ENCODE measurements at regions not wholly inside any gene's neighbourhood (a gene's known extent, or its start where the extent isn't known, plus 50 kb on each side); places are given as distances from the start of the nearest gene placed in this dataset.

- peaks cover 0 to 9% (median 3%) of the 10 kb centered on the region in 7 donors for H3K9me3 Mint-ChIP-seq
- H3K36me3 ChIP-seq (ENCODE audit: control insufficient read depth, insufficient read depth, low read length): no peaks in the 10 kb centered on the region
- H3K27me3 Mint-ChIP-seq: peaks cover 4% of the 10 kb centered on the region
- no peaks in the 10 kb centered on the region for H3K4me1 ChIP-seq (ENCODE audit: control insufficient read depth, insufficient read depth, low read length, poor library complexity, severe bottlenecking)
- H3K36me3 Mint-ChIP-seq: no peaks in the 10 kb centered on the region
- no peak for DNase-seq
- no peak overlapping the region for H3K27ac ChIP-seq (ENCODE audit: insufficient read depth, low read length, poor library complexity, severe bottlenecking)
- no peaks in the 10 kb centered on the region for H3K9me3 ChIP-seq (ENCODE audit: control insufficient read depth in 2 of 2, low read length in 2 of 2)
- H3K4me3 ChIP-seq (ENCODE audit: low read depth, low read length): no peak overlapping the region
- H3K27me3 ChIP-seq (ENCODE audit: control insufficient read depth, insufficient read depth, low read length): no peaks in the 10 kb centered on the region
- H3K4me1 Mint-ChIP-seq: peaks cover 0 to 2% (median 0%) of the 10 kb centered on the region in 4 donors
- peak overlapping the region in 1 of 4 donors; percentile 34 for H3K4me3 Mint-ChIP-seq
- H3K27ac Mint-ChIP-seq: no peak overlapping the region
- ATAC-seq (ENCODE audit: low read depth in 2 of 2): no peak
Measured at GRCh38 chr2:207395535-207396251, 134.1 kb upstream of the CREB1 start.

- H3K9me3 Mint-ChIP-seq: peaks cover 0 to 9% (median 3%) of the 10 kb centered on the region in 7 donors
- no peak overlapping the region for H3K27ac Mint-ChIP-seq
- no peaks in the 10 kb centered on the region for H3K27me3 Mint-ChIP-seq
- no peaks in the 10 kb centered on the region for H3K36me3 Mint-ChIP-seq
- no peak overlapping the region for H3K4me3 Mint-ChIP-seq
- no peaks in the 10 kb centered on the region for H3K36me3 ChIP-seq (ENCODE audit: control insufficient read depth, insufficient read depth, low read length)
- no peak overlapping the region for H3K27ac ChIP-seq (ENCODE audit: insufficient read depth, low read length, poor library complexity, severe bottlenecking)
- peaks cover 0 to 2% (median 0%) of the 10 kb centered on the region in 4 donors for H3K4me1 Mint-ChIP-seq
- ATAC-seq (ENCODE audit: low read depth in 2 of 2): no peak
- no peaks in the 10 kb centered on the region for H3K27me3 ChIP-seq (ENCODE audit: control insufficient read depth, insufficient read depth, low read length)
- no peaks in the 10 kb centered on the region for H3K9me3 ChIP-seq (ENCODE audit: control insufficient read depth in 2 of 2, low read length in 2 of 2)
- H3K4me1 ChIP-seq (ENCODE audit: control insufficient read depth, insufficient read depth, low read length, poor library complexity, severe bottlenecking): no peaks in the 10 kb centered on the region
- DNase-seq: no peak
- no peak overlapping the region for H3K4me3 ChIP-seq (ENCODE audit: low read depth, low read length)
Measured at GRCh38 chr2:207397917-207398655, 131.7 kb upstream of the CREB1 start.

DNA sequence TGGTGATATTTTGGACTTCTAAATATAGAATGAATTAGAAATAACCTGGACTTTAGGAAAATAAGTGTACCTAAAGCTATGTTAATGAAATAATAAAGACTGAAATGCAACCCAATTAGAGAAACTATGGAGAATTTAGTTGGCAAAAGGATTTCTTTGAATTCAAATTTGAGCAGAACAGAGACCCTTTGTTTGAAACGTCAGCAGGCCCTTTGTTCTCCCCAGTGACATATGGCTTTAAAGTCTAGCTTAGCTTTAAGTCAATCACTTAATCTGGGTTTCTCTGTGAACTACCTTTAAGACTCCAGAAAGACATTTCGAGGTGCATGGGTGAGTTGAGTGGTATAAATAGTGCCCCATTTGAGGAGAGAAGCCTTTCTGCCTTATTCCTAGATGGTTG is 130.5 kb upstream of the CREB1 start:
- peaks cover 0 to 9% (median 3%) of the 10 kb centered on the region in 7 donors for H3K9me3 Mint-ChIP-seq
- Histone ChIP-seq H3K4me3 (ENCODE audit: low read depth, low read length) (no peak overlapping the region), H3K36me3 (ENCODE audit: control insufficient read depth, insufficient read depth, low read length) (no peaks in the 10 kb centered on the region), H3K27ac (ENCODE audit: insufficient read depth, low read length, poor library complexity, severe bottlenecking) (no peak overlapping the region), H3K4me1 (ENCODE audit: control insufficient read depth, insufficient read depth, low read length, poor library complexity, severe bottlenecking) (no peaks in the 10 kb centered on the region), H3K9me3 (ENCODE audit: control insufficient read depth in 2 of 2, low read length in 2 of 2) (no peaks in the 10 kb centered on the region), H3K27me3 (ENCODE audit: control insufficient read depth, insufficient read depth, low read length) (no peaks in the 10 kb centered on the region)
- no peak overlapping the region for H3K4me3 Mint-ChIP-seq
- ATAC-seq (ENCODE audit: low read depth in 2 of 2) (no peak), DNase-seq (no peak)
- no peaks in the 10 kb centered on the region for H3K4me1 Mint-ChIP-seq
- H3K36me3 Mint-ChIP-seq: no peaks in the 10 kb centered on the region
- no peaks in the 10 kb centered on the region for H3K27me3 Mint-ChIP-seq
- H3K27ac Mint-ChIP-seq: no peak overlapping the region

- Mint-ChIP-seq H3K27ac (no peak overlapping the region), H3K4me3 (no peak overlapping the region), H3K36me3 (no peaks in the 10 kb centered on the region), H3K4me1 (no peaks in the 10 kb centered on the region), H3K9me3 (no peaks in the 10 kb centered on the region), H3K27me3 (no peaks in the 10 kb centered on the region)
- Histone ChIP-seq H3K36me3 (ENCODE audit: control insufficient read depth, insufficient read depth, low read length) (no peaks in the 10 kb centered on the region), H3K9me3 (ENCODE audit: control insufficient read depth in 2 of 2, low read length in 2 of 2) (no peaks in the 10 kb centered on the region), H3K4me3 (ENCODE audit: low read depth, low read length) (no peak overlapping the region), H3K4me1 (ENCODE audit: control insufficient read depth, insufficient read depth, low read length, poor library complexity, severe bottlenecking) (no peaks in the 10 kb centered on the region), H3K27me3 (ENCODE audit: control insufficient read depth, insufficient read depth, low read length) (no peaks in the 10 kb centered on the region), H3K27ac (ENCODE audit: insufficient read depth, low read length, poor library complexity, severe bottlenecking) (no peak overlapping the region)
- DNase-seq: no peak
- no peak for ATAC-seq (ENCODE audit: low read depth in 2 of 2)
Measured at GRCh38 chr2:207401338-207401737, 128.4 kb upstream of the CREB1 start.

DNA sequence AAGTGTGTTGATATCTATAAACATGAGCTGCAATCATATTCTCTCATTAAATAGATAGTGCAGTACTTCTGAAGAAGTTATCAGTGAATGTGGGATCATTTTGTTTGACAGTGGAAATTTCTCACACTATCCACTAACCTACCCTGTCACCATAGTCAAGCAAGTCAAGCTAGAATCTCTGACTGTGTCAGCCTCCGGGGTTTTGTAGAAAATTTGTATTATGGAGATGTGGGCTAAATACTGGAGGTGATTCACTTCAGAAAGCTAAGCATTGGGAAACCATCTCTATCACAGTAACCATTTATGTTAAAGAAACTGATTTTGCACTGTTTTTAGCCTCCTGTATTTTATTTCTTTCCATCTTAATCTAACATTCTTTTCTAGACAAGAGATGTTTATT is 126.6 kb upstream of the CREB1 start:
- Mint-ChIP-seq H3K4me1 (no peaks in the 10 kb centered on the region), H3K27ac (no peak overlapping the region), H3K27me3 (no peaks in the 10 kb centered on the region), H3K36me3 (no peaks in the 10 kb centered on the region), H3K9me3 (no peaks in the 10 kb centered on the region), H3K4me3 (no peak overlapping the region)
- DNase-seq (no peak), ATAC-seq (ENCODE audit: low read depth in 2 of 2) (no peak)
- H3K36me3 ChIP-seq (ENCODE audit: control insufficient read depth, insufficient read depth, low read length): no peaks in the 10 kb centered on the region
- H3K27ac ChIP-seq (ENCODE audit: insufficient read depth, low read length, poor library complexity, severe bottlenecking): no peak overlapping the region
- H3K9me3 ChIP-seq (ENCODE audit: control insufficient read depth in 2 of 2, low read length in 2 of 2): no peaks in the 10 kb centered on the region
- no peaks in the 10 kb centered on the region for H3K27me3 ChIP-seq (ENCODE audit: control insufficient read depth, insufficient read depth, low read length)
- no peak overlapping the region for H3K4me3 ChIP-seq (ENCODE audit: low read depth, low read length)
- H3K4me1 ChIP-seq (ENCODE audit: control insufficient read depth, insufficient read depth, low read length, poor library complexity, severe bottlenecking): no peaks in the 10 kb centered on the region

GRCh38 chr2:207403950-207404349 is 125.8 kb upstream of the CREB1 start:
- H3K27me3 ChIP-seq (ENCODE audit: control insufficient read depth, insufficient read depth, low read length): no peaks in the 10 kb centered on the region
- ATAC-seq (ENCODE audit: low read depth in 2 of 2) (no peak), DNase-seq (no peak)
- Mint-ChIP-seq H3K36me3 (no peaks in the 10 kb centered on the region), H3K4me3 (no peak overlapping the region), H3K9me3 (no peaks in the 10 kb centered on the region), H3K4me1 (no peaks in the 10 kb centered on the region), H3K27ac (no peak overlapping the region), H3K27me3 (no peaks in the 10 kb centered on the region)
- no peak overlapping the region for H3K27ac ChIP-seq (ENCODE audit: insufficient read depth, low read length, poor library complexity, severe bottlenecking)
- no peaks in the 10 kb centered on the region for H3K4me1 ChIP-seq (ENCODE audit: control insufficient read depth, insufficient read depth, low read length, poor library complexity, severe bottlenecking)
- H3K9me3 ChIP-seq (ENCODE audit: control insufficient read depth in 2 of 2, low read length in 2 of 2): no peaks in the 10 kb centered on the region
- H3K4me3 ChIP-seq (ENCODE audit: low read depth, low read length): no peak overlapping the region
- H3K36me3 ChIP-seq (ENCODE audit: control insufficient read depth, insufficient read depth, low read length): no peaks in the 10 kb centered on the region

DNA sequence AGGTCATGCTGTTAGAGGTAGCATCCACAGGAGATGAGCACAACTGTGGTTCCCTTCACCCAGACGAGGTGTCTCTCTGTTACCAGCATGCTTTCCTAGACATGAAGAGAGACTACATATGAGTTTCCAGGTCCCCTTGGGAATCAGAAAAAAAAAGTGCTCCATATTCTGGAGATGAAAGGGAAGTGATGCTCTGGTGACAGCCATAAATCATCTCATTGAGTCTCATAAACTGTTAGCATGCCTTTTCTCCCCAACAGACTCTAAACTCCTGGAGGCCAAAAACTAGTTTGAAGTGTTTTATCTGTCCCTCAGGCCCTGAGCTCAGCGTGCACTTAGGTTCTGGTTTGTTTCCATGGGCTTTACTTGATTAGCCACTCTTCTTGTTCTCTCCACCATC is 124.6 kb upstream of the CREB1 start:
- H3K4me1 Mint-ChIP-seq: no peaks in the 10 kb centered on the region
- Histone ChIP-seq H3K4me1 (ENCODE audit: control insufficient read depth, insufficient read depth, low read length, poor library complexity, severe bottlenecking) (no peaks in the 10 kb centered on the region), H3K4me3 (ENCODE audit: low read depth, low read length) (no peak overlapping the region), H3K27ac (ENCODE audit: insufficient read depth, low read length, poor library complexity, severe bottlenecking) (no peak overlapping the region), H3K27me3 (ENCODE audit: control insufficient read depth, insufficient read depth, low read length) (no peaks in the 10 kb centered on the region), H3K36me3 (ENCODE audit: control insufficient read depth, insufficient read depth, low read length) (no peaks in the 10 kb centered on the region), H3K9me3 (ENCODE audit: control insufficient read depth in 2 of 2, low read length in 2 of 2) (no peaks in the 10 kb centered on the region)
- no peak overlapping the region for H3K27ac Mint-ChIP-seq
- no peaks in the 10 kb centered on the region for H3K27me3 Mint-ChIP-seq
- ATAC-seq (ENCODE audit: low read depth in 2 of 2) (no peak), DNase-seq (no peak)
- H3K4me3 Mint-ChIP-seq: no peak overlapping the region
- no peaks in the 10 kb centered on the region for H3K9me3 Mint-ChIP-seq
- no peaks in the 10 kb centered on the region for H3K36me3 Mint-ChIP-seq
